IPS-18c (cell line): ENCODE measurements at regions not wholly inside any gene's neighbourhood (a gene's known extent, or its start where the extent isn't known, plus 50 kb on each side); places are given as distances from the start of the nearest gene placed in this dataset.

Experiments used
- H3K4me3 ChIP-seq: 2 replicates; pipeline ENCODE4 v1.7.0; 2013; ENCODE audit warnings: low read depth, mild to moderate bottlenecking, low read length, moderate library complexity; ENCODE audit not compliant: insufficient read depth
- H3K9me3 ChIP-seq: one replicate; pipeline ENCODE4 v1.6.1; 2013; ENCODE audit warnings: mild to moderate bottlenecking, low read length, moderate library complexity; ENCODE audit not compliant: control insufficient read depth, insufficient read depth

- Histone ChIP-seq H3K9me3 (no peaks in the 10 kb centered on the region), H3K4me3 (no peak overlapping the region)
Measured at GRCh38 chr12:91620422-91620821, 437.8 kb upstream of the DCN start.

- H3K9me3 ChIP-seq = no peaks in the 10 kb centered on the region
Measured at GRCh38 chr12:91618281-91618680, 435.7 kb upstream of the DCN start.

GRCh38 chr12:91617818-91618217 lies 435.2 kb upstream of the DCN start:
- H3K9me3 ChIP-seq = no peaks in the 10 kb centered on the region

More at GRCh38 chr12:91618281-91618680, 435.7 kb upstream of the DCN start:
- H3K4me3 ChIP-seq = no peak overlapping the region

GRCh38 chr12:91616416-91616815 lies 433.8 kb upstream of the DCN start:
- H3K4me3 ChIP-seq = no peak overlapping the region
- no peaks in the 10 kb centered on the region for H3K9me3 ChIP-seq

More at GRCh38 chr12:91617818-91618217, 435.2 kb upstream of the DCN start:
- no peak overlapping the region for H3K4me3 ChIP-seq

DNA sequence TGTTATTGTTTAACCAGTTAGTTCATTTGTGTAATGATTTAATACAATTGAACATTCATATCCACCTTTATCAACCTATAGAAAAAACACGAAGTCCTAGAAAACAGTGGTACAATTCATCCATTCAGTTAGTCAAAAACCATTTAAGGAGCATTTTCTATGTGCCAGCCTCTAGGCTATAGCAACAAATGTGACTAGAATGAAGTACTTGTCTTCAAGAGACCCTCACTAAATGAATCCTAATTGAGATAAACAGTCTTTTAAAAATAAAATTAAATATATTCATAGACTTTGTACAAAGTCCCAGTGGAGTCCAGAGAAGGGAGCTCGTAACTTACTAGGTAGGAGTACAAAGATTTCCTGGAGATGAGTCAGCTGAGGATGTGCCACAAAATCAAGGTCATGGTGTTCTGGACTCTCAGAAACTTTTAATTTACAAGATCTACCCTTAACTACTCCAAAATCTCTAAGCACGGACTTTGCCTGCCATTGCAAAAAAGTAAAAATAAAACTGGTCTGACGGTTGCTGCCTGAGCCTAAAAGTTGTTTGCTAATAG lies 430.7 kb upstream of the DCN start:
- Histone ChIP-seq H3K4me3 (no peak overlapping the region), H3K9me3 (no peaks in the 10 kb centered on the region)

DNA sequence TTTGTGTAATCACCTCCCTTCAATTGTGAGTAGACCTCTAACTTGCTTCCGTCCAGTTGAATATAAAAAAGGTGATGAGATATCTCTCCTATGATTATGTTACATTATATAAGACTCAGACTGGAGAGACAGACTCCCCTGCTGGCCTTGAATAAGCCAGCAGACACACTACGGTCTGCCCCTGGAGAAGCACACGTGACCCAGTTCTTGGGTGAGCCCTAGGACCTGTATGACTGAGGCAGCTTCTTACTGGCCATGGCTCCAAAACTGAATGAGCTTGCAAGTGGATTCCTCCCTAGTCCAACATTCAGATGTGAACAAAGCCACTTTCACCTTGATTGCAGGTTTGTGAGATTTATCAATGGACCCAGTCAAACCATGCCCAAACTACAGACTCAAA lies 427.9 kb upstream of the DCN start:
- H3K9me3 ChIP-seq = no peaks in the 10 kb centered on the region
- no peak overlapping the region for H3K4me3 ChIP-seq

DNA sequence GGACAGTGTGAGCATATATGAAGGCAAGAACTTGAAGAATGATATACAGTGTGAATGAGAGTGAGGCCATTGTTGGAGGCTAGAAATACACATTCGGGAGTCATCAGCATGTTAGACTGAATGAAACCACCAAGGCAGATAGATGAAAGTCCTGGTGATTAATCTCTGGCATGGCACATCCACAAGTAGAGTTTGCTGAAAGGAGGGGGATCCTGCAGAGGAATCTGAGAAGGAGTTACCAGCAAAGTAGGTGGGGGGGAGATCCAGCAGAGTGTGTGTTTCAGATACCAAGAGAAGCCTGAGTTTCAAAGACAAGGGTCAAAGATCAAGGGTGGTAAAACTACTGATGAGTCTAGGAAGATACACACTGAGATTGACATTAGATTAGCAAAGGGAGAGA lies 426.7 kb upstream of the DCN start:
- no peaks in the 10 kb centered on the region for H3K9me3 ChIP-seq
- H3K4me3 ChIP-seq = no peak overlapping the region

DNA sequence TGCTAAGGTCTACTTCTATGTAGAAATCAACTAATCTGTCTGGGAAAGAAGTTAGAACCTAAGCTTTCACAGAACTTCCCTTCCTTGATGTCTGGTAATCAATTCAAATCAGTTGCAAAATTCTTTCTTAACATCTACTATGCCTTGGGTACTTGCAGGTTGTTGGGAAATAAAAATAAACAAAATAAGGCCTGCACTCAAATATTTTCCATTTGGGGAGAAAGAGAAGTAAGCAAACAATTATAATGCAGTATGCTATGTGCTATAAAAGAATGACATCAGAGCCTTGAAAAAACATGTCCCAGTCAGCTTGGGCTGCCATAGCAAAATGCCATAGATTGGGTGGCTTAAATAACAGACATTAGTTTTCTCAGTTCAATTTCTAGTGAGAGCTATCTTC lies 425.9 kb upstream of the DCN start:
- Histone ChIP-seq H3K4me3 (no peak overlapping the region), H3K9me3 (no peaks in the 10 kb centered on the region)

DNA sequence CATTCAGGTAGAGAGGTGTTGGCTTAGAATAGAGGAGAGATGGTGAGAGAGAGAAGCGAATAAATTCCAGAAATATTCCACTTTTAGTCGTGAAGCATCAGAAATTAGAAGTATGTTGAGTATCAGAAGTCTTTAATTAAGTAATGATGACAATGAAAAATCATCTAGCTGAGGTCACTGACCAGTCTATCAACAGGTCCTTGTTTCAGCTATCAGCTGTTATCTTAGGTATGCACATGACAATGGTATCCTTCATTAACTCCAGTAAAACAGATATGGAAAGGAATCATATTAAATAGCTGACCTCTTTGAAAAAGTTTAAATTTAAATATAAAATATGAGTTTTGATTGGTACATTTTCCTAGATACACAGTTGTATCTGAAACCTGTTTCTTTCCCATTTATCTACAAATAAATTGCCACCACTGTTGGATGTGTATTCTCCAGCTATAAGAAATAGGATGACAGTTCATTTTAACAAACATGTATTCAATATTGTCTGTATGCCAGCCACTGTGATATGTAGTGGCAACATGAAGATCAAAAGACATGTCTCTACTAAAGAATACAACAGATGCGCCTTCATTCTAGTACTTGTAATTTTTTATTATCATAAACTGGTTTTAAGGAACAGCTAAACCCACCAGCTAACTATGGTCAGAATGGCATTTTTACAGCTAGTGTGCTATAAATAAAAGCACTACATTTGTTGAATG lies 424.2 kb upstream of the DCN start:
- no peak overlapping the region for H3K4me3 ChIP-seq

GRCh38 chr12:91604897-91605296 lies 422.3 kb upstream of the DCN start:
- no peak overlapping the region for H3K4me3 ChIP-seq
- H3K9me3 ChIP-seq = no peaks in the 10 kb centered on the region

More for the DNA sequence above, 424.2 kb upstream of the DCN start:
- H3K9me3 ChIP-seq = no peaks in the 10 kb centered on the region

DNA sequence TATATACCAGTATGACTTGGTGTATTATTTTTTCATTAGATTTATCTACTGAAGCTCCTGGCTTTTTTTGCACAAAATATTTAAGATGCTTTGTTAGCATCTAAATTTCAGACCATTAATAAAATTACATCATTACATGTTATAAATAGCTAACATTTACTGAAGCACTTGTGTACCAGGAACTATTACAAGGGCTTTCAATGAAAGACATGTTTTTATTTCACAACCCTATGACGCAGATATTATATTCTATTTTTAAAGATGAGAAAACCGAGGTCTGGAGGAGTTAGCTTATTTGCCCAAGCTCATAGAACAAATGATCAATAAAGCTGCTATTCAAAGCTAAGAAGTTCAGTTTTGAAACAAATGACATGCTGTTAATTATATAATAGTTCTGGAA lies 420.4 kb upstream of the DCN start:
- Histone ChIP-seq H3K4me3 (no peak overlapping the region), H3K9me3 (no peaks in the 10 kb centered on the region)

- H3K9me3 ChIP-seq = no peaks in the 10 kb centered on the region
- no peak overlapping the region for H3K4me3 ChIP-seq
Measured at GRCh38 chr12:91601054-91601453, 418.4 kb upstream of the DCN start.

GRCh38 chr12:91594715-91595114 lies 412.1 kb upstream of the DCN start:
- no peaks in the 10 kb centered on the region for H3K9me3 ChIP-seq
- H3K4me3 ChIP-seq = no peak overlapping the region

DNA sequence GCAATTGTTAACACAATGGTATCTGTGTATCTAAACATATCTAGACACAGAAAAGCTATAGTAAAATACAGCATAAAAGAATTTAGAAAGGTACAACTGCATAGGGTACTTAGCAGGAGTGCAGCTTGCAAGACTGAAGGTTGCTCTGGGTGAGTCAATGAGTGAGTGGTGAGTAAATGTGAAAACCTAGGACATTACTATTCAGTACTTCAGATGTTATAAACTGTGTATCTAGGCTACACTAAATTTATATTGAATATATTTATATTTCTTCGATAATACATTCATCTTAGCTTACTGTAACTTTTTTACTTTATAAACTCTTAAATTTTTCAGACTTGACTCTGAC lies 409.0 kb upstream of the DCN start:
- Histone ChIP-seq H3K9me3 (no peaks in the 10 kb centered on the region), H3K4me3 (no peak overlapping the region)

- no peak overlapping the region for H3K4me3 ChIP-seq
- H3K9me3 ChIP-seq = no peaks in the 10 kb centered on the region
Measured at GRCh38 chr12:91590966-91591638, 408.5 kb upstream of the DCN start.

DNA sequence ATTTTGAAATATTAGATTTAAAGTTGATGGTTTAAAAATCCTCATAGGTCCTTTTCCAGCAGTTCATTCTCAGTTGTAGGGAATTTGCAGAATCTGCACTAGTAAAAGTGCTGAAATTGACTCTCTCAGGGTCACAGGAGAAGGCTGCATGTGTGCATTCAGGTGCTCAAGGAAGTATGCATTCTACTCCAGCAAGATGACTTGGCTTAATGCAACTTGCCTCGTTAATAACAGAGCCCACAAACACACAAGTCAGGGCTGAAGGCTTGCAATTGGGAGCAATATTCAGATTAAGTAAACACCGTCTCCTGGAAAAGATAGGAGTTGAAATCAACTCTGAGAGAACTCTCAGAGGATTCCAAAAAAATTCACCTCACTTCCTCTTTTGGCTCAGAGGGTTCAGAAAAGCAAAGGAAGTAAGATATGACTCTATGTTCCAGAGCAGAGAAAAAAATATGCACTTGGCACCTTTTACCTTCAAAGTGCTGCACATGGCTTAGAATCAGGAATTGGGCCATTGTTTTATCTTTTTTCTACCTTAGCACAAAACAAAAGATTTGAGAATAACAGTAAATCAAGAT lies 406.3 kb upstream of the DCN start:
- Histone ChIP-seq H3K4me3 (no peak overlapping the region), H3K9me3 (no peaks in the 10 kb centered on the region)

GRCh38 chr12:91586015-91586414 lies 403.4 kb upstream of the DCN start:
- Histone ChIP-seq H3K9me3 (no peaks in the 10 kb centered on the region), H3K4me3 (no peak overlapping the region)

DNA sequence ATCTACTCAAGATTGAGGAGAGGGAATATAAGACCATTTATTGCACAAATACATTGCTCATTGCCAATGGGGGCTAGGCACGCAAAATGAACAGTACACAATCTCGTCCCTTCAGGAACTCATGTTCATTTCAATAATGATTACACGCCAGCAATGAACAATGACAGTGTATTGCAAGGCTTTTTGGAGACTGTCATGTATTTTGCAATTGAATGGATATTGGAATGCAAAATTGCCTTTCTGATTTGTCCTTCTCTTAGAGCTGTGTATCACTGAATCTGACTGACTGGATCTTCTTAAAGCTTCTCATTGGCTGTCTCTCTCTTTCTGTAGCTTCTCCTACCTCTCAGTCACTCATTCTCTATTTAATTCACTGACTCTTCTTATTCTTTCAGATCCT lies 400.2 kb upstream of the DCN start:
- no peaks in the 10 kb centered on the region for H3K9me3 ChIP-seq
- H3K4me3 ChIP-seq = no peak overlapping the region
